A549 (cell line): ENCODE measurements at regions not wholly inside any gene's neighbourhood (a gene's known extent, or its start where the extent isn't known, plus 50 kb on each side); places are given as distances from the start of the nearest gene placed in this dataset.

Source experiments
- ATAC-seq, 2 experiments: fragments of 200-7000 bp in 1 of 2; fragments of >200 bp in 1 of 2; cut with Nextera tagmentation in 1 of 2; cut with Tn5 transposase in 1 of 2; 3 replicates each; pipeline versions ENCODE4 v1.8.0 to v1.9.1; 2018 to 2020; ENCODE audit warnings: mild to moderate bottlenecking in 1 of 2, moderate library complexity in 1 of 2
- CTCF ChIA-PET: fragments of 300-600 bp; sonication (Branson Sonifier 250); formaldehyde crosslinking; extraction: SDS; loops from one replicate; lab custom pipeline; 2021; ENCODE audit warnings: antibody characterized with exemption, inconsistent platforms; lab: Yijun Ruan, JAX
- POLR2A ChIA-PET: fragments of 350-600 bp; formaldehyde crosslinking; extraction: SDS; loops from one replicate; lab custom pipeline; 2021; ENCODE audit warnings: antibody characterized with exemption, inconsistent platforms; lab: Yijun Ruan, JAX
- DNase-seq, 2 experiments: peaks; one replicate each; pipeline versions ENCODE4 v3.0.0 to v3.0.0-alpha.2; 2011 to 2016; ENCODE audit warnings: low read depth in 1 of 2, low spot score in 1 of 2
- FAIRE-seq: peaks from 2 replicates; lab custom pipeline; 2011; peaks lifted over from hg19 to GRCh38; lab: Jason Lieb, UNC
- H3K27ac ChIP-seq, 2 experiments: fragments of >200 bp; sonication (Bioruptor Twin); formaldehyde crosslinking; 3 replicates each; pipeline ENCODE4 v1.5.1; 2016 to 2017
- H3K4me1 ChIP-seq: fragments of >200 bp; sonication (Bioruptor Twin); formaldehyde crosslinking; 3 replicates; pipeline ENCODE4 v1.6.1; 2016
- H3K4me2 ChIP-seq: fragments of >200 bp; sonication (Bioruptor Twin); formaldehyde crosslinking; 3 replicates; pipeline ENCODE4 v1.6.1; 2016
- H3K4me3 ChIP-seq: fragments of >200 bp; sonication (Bioruptor Twin); formaldehyde crosslinking; 3 replicates; pipeline ENCODE4 v1.5.1; 2016
- H3K9me3 ChIP-seq: fragments of >200 bp; sonication (Bioruptor Twin); formaldehyde crosslinking; 3 replicates; pipeline ENCODE4 v1.6.1; 2016
- CBX2 ChIP-seq: fragments of 200-600 bp; sonication (generic); IDR thresholded peaks from 2 replicates; pipeline ENCODE4 v1.6.1; 2016; ENCODE audit warnings: low read depth, mild to moderate bottlenecking, borderline replicate concordance
- CHD2 ChIP-seq: fragments of 150-350 bp; IDR thresholded peaks from 2 replicates; pipeline ENCODE4 v1.6.1; 2014; ENCODE audit warnings: low read length; ENCODE audit not compliant: partially characterized antibody
- E2F6 ChIP-seq: IDR thresholded peaks from 2 replicates; pipeline ENCODE4 v1.6.1; 2012; ENCODE audit warnings: low read depth, borderline replicate concordance
- EP300 ChIP-seq, 2 experiments: fragments of >200 bp; sonication (Bioruptor Twin); formaldehyde crosslinking; IDR thresholded peaks; 2 replicates in 1 of 2; 3 replicates in 1 of 2; pipeline ENCODE4 v1.6.1; 2016 to 2017
- FOXS1 ChIP-seq: fragments of 250-450 bp; sonication (Bioruptor Pico); IDR thresholded peaks from 2 replicates; pipeline ENCODE4 v1.5.0; 2020; ENCODE audit warnings: mild to moderate bottlenecking, moderate library complexity
- GATA3 ChIP-seq: IDR thresholded peaks from 2 replicates; pipeline ENCODE4 v1.6.1; 2012; ENCODE audit warnings: borderline replicate concordance
- HES2 ChIP-seq: fragments of >200 bp; sonication (Bioruptor Twin); formaldehyde crosslinking; IDR thresholded peaks from 2 replicates; pipeline ENCODE4 v1.6.1; 2016
- MAX ChIP-seq: IDR thresholded peaks from 2 replicates; pipeline ENCODE4 v1.6.1; 2012
- MAZ ChIP-seq: fragments of 150-350 bp; IDR thresholded peaks from 2 replicates; pipeline ENCODE4 v1.6.1; 2014; ENCODE audit warnings: antibody characterized with exemption, low read depth, low read length, borderline replicate concordance
- NPAS2 ChIP-seq: fragments of 250-450 bp; sonication (Bioruptor Pico); IDR thresholded peaks from 2 replicates; pipeline ENCODE4 v1.8.0; 2022; ENCODE audit warnings: mild to moderate bottlenecking, moderate library complexity, borderline replicate concordance
- NR3C1 ChIP-seq: fragments of >200 bp; sonication (Bioruptor Twin); formaldehyde crosslinking; IDR thresholded peaks from 3 replicates; pipeline ENCODE4 v1.6.1; 2017
- PBX3 ChIP-seq: IDR thresholded peaks from 2 replicates; pipeline ENCODE4 v1.6.1; 2012
- POLR2A ChIP-seq: IDR thresholded peaks from 2 replicates; pipeline ENCODE4 v1.6.1; 2012; ENCODE audit warnings: mild to moderate bottlenecking, low read length
- RAD21 ChIP-seq, 2 experiments: fragments of >200 bp in 1 of 2; sonication (Bioruptor Twin) in 1 of 2; formaldehyde crosslinking in 1 of 2; IDR thresholded peaks in 1 of 2; conservative IDR thresholded peaks in 1 of 2; 2 replicates in 1 of 2; 3 replicates in 1 of 2; pipeline ENCODE4 v1.6.1; 2012 to 2018; ENCODE audit warnings: inconsistent platforms in 1 of 2
- RNF2 ChIP-seq: fragments of 200-600 bp; sonication (generic); IDR thresholded peaks from 2 replicates; pipeline ENCODE4 v1.6.1; 2016; ENCODE audit warnings: low read depth, mild to moderate bottlenecking, antibody characterized with exemption, moderate library complexity, borderline replicate concordance
- TFCP2L1 ChIP-seq: fragments of 250-450 bp; sonication (Bioruptor Pico); IDR thresholded peaks from 2 replicates; pipeline ENCODE4 v1.5.0; 2021; ENCODE audit warnings: mild to moderate bottlenecking
- ZC3H11A ChIP-seq: fragments of 450-650 bp; IDR thresholded peaks from 2 replicates; pipeline ENCODE4 v1.6.1; 2014; ENCODE audit warnings: antibody characterized with exemption, mild to moderate bottlenecking
- ZNF302 ChIP-seq: fragments of 250-450 bp; sonication (Bioruptor Pico); IDR thresholded peaks from 2 replicates; pipeline ENCODE4 v1.9.0; 2021; ENCODE audit warnings: inconsistent platforms, mild to moderate bottlenecking, moderate library complexity
- ZSCAN20 ChIP-seq: fragments of 250-450 bp; sonication (Bioruptor Pico); IDR thresholded peaks from 2 replicates; pipeline ENCODE4 v1.8.0; 2022; ENCODE audit warnings: mild to moderate bottlenecking, moderate library complexity
- WGBS: methylation state at CpG from one replicate; pipeline ENCODE4 v1.1.6; 2017; ENCODE audit errors: missing lambda C conversion rate; 5-methylcytosine and 5-hydroxymethylcytosine counted together
- TF ChIP-seq, protein P1 (sequence below): fragments of 450-650 bp; IDR thresholded peaks from 2 replicates; pipeline ENCODE4 v1.6.1; 2014; ENCODE audit warnings: antibody characterized with exemption
- TF ChIP-seq, protein P2 (sequence below): fragments of >200 bp; sonication (Bioruptor Twin); formaldehyde crosslinking; IDR thresholded peaks from 3 replicates; pipeline ENCODE4 v1.5.1; 2016

- no peak for TF ChIP-seq CHD2
These were observed 328.1 kb upstream of the TBL1XR1 start (continued) for GRCh38 chr3:177525414-177525813.

- no peak for ATAC-seq
- Histone ChIP-seq H3K27ac (peak overlapping the region in 1 of 2 experiments; percentile 46; a peak in 2 of 6 replicates), H3K4me2 (peak overlapping the region; percentile 13; the same call in 1 of the 3 replicates), H3K9me3 (peaks cover 5% of the 10 kb centered on the region; the same call in 2 of the 3 replicates), H3K4me1 (peaks cover 28% of the 10 kb centered on the region; the same call in 2 of the 3 replicates), H3K4me3 (no peak overlapping the region)
- POLR2A ChIA-PET, result no interaction called here
- TF ChIP-seq E2F6, result no peak
- CTCF ChIA-PET, result no interaction called here
- no peak for DNase-seq
- no peak for FAIRE-seq
- 58% methylated on average over 9 of the region's 9 CpGs for WGBS
These were observed 328.9 kb upstream of the TBL1XR1 start for GRCh38 chr3:177525987-177526712.

- FAIRE-seq (no peak), ATAC-seq (no peak), DNase-seq (no peak)
- ChIA-PET CTCF (no interaction called here), POLR2A (no interaction called here)
- peaks cover 28% of the 10 kb centered on the region; the same call in 2 of the 3 replicates for H3K4me1 ChIP-seq
- TF ChIP-seq NPAS2 (no peak), POLR2A (no peak), E2F6 (no peak), TFCP2L1 (CRISPR knock-in tag) (no peak), MAX (no peak), HES2 (no peak)
- H3K4me3 ChIP-seq, result no peak overlapping the region
- no peak overlapping the region for H3K4me2 ChIP-seq
- peak overlapping the region in 1 of 2 experiments; percentile 33; a peak in 1 of 6 replicates for H3K27ac ChIP-seq
- H3K9me3 ChIP-seq, result peaks cover 5% of the 10 kb centered on the region; the same call in 2 of the 3 replicates
- 92% methylated on average over 5 of the region's 7 CpGs for WGBS
These were observed 329.9 kb upstream of the TBL1XR1 start for GRCh38 chr3:177527182-177527581.

- Histone ChIP-seq H3K4me3 (no peak overlapping the region), H3K9me3 (peaks cover 5% of the 10 kb centered on the region; the same call in 2 of the 3 replicates), H3K4me1 (peaks cover 25% of the 10 kb centered on the region; the same call in 2 of the 3 replicates), H3K27ac (peak overlapping the region in 1 of 2 experiments; percentile 32; a peak in 2 of 6 replicates), H3K4me2 (no peak overlapping the region)
- ChIA-PET POLR2A (no interaction called here), CTCF (no interaction called here)
- WGBS, result 62% methylated on average over 2 of the region's 2 CpGs
- no peak for ATAC-seq
- DNase-seq, result no peak
- no peak for TF ChIP-seq E2F6
- TF ChIP-seq MAZ, result no peak
- no peak for TF ChIP-seq GATA3
- no peak for TF ChIP-seq ZC3H11A
- no peak for TF ChIP-seq FOXS1 (CRISPR knock-in tag)
- TF ChIP-seq ZSCAN20 (CRISPR knock-in tag), result no peak
- TF ChIP-seq EP300 (IDR thresholded peaks at IDR 0.05), result no peak
- no peak for TF ChIP-seq ZNF302 (CRISPR knock-in tag)
- TF ChIP-seq PBX3, result no peak
- no peak for TF ChIP-seq RAD21 (conservative IDR thresholded peaks at IDR 0.05 in 1 of 2, IDR thresholded peaks at IDR 0.05 in 1 of 2)
- no peak for TF ChIP-seq CBX2
- TF ChIP-seq, protein P1, sequence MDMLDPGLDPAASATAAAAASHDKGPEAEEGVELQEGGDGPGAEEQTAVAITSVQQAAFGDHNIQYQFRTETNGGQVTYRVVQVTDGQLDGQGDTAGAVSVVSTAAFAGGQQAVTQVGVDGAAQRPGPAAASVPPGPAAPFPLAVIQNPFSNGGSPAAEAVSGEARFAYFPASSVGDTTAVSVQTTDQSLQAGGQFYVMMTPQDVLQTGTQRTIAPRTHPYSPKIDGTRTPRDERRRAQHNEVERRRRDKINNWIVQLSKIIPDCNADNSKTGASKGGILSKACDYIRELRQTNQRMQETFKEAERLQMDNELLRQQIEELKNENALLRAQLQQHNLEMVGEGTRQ, result no peak
- TF ChIP-seq POLR2A, result no peak
- TF ChIP-seq TFCP2L1 (CRISPR knock-in tag), result no peak
- TF ChIP-seq RNF2, result no peak
- TF ChIP-seq, protein P2, sequence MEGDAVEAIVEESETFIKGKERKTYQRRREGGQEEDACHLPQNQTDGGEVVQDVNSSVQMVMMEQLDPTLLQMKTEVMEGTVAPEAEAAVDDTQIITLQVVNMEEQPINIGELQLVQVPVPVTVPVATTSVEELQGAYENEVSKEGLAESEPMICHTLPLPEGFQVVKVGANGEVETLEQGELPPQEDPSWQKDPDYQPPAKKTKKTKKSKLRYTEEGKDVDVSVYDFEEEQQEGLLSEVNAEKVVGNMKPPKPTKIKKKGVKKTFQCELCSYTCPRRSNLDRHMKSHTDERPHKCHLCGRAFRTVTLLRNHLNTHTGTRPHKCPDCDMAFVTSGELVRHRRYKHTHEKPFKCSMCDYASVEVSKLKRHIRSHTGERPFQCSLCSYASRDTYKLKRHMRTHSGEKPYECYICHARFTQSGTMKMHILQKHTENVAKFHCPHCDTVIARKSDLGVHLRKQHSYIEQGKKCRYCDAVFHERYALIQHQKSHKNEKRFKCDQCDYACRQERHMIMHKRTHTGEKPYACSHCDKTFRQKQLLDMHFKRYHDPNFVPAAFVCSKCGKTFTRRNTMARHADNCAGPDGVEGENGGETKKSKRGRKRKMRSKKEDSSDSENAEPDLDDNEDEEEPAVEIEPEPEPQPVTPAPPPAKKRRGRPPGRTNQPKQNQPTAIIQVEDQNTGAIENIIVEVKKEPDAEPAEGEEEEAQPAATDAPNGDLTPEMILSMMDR, result no peak
- no peak for TF ChIP-seq NR3C1
- FAIRE-seq, result no peak
These were observed 331.2 kb upstream of the TBL1XR1 start for GRCh38 chr3:177528306-177529070.
